ENCODE measurements at regions not wholly inside any gene's neighbourhood (a gene's known extent, or its start where the extent isn't known, plus 50 kb on each side); places are given as distances from the start of the nearest gene placed in this dataset.

GRCh38 chr2:220057916-220058315, 430.5 kb downstream of the SLC4A3 start:
- Histone ChIP-seq H3K79me1 (ENCODE audit: insufficient read depth, low read depth, low read length, poor library complexity, severe bottlenecking) (no peaks in the 10 kb centered on the region), H4K91ac (ENCODE audit: insufficient read length, low read depth, low read length) (no peak overlapping the region), H3K23me2 (ENCODE audit: insufficient read length, low read depth, low read length, poor library complexity, severe bottlenecking) (no peaks in the 10 kb centered on the region), H3K9ac (ENCODE audit: extremely low read depth, insufficient read length, low read length) (no peak overlapping the region), H3K23ac (ENCODE audit: insufficient read length, low read depth, low read length) (no peak overlapping the region), H4K5ac (ENCODE audit: insufficient read length, low read depth, low read length) (no peak overlapping the region), H3K18ac (ENCODE audit: insufficient read length, low read depth, low read length) (no peak overlapping the region), H2BK12ac (ENCODE audit: insufficient read length, low read depth, low read length) (no peak overlapping the region), H2AFZ (ENCODE audit: low read length) (no peak overlapping the region), H2AK5ac (ENCODE audit: insufficient read length, low read length) (no peak overlapping the region), H3K27ac (ENCODE audit: insufficient read length, low read depth, low read length) (no peak overlapping the region), H2BK5ac (ENCODE audit: insufficient read length, low read length) (no peak overlapping the region), H2BK120ac (ENCODE audit: low read depth, low read length, poor library complexity, severe bottlenecking) (no peak overlapping the region), H2BK15ac (ENCODE audit: low read depth, low read length) (no peak overlapping the region), H3K9me3 (ENCODE audit: control insufficient read depth, low read depth, low read length) (no peaks in the 10 kb centered on the region), H3K4me1 (ENCODE audit: insufficient read depth, low read length) (no peaks in the 10 kb centered on the region), H4K20me1 (ENCODE audit: control insufficient read depth, insufficient read depth, insufficient read length) (no peaks in the 10 kb centered on the region), H3K79me2 (ENCODE audit: insufficient read depth, low read length) (no peaks in the 10 kb centered on the region), H3K4ac (ENCODE audit: low read depth, low read length) (no peak overlapping the region), H3K4me2 (ENCODE audit: insufficient read depth, insufficient read length, low read length) (no peak overlapping the region), H3K56ac (ENCODE audit: insufficient read length, low read depth, low read length) (no peak overlapping the region), H4K8ac (replicated peaks; ENCODE audit: insufficient read length, low read depth, low read length) (no peak overlapping the region), H3T11ph (ENCODE audit: low read length) (no peak overlapping the region), H3K14ac (ENCODE audit: insufficient read depth, low read length) (no peak overlapping the region), H3K27me3 (ENCODE audit: insufficient read depth, low read length) (no peaks in the 10 kb centered on the region), H2BK20ac (ENCODE audit: low read depth, low read length, poor library complexity, severe bottlenecking) (no peak overlapping the region)
- Mint-ChIP-seq H3K27ac (no peak overlapping the region), H3K36me3 (ENCODE audit: insufficient read depth in 1 of 3, low read depth in 3 of 3) (peaks cover 5 to 17% (median 9%) of the 10 kb centered on the region in 3 experiments; a peak in 5 of 7 replicates), H3K9me3 (peaks cover 16 to 17% of the 10 kb centered on the region in 2 experiments), H3K4me3 (no peak overlapping the region), H3K4me1 (peaks cover 0 to 2% of the 10 kb centered on the region in 2 experiments; a peak in 1 of 4 replicates), H3K27me3 (ENCODE audit: low read depth) (no peaks in the 10 kb centered on the region; the same call in 1 of the 2 replicates)
- TF ChIP-seq CTCF (conservative IDR thresholded peaks at IDR 0.05): no peak
- WGBS (ENCODE audit: extremely low coverage, insufficient read length, low lambda C conversion rate): no CpG with 5 or more reads among the region's 9 CpGs
- DNase-seq: no peak
